SK-N-SH (cell line): ENCODE measurements at regions not wholly inside any gene's neighbourhood (a gene's known extent, or its start where the extent isn't known, plus 50 kb on each side); places are given as distances from the start of the nearest gene placed in this dataset.

Experiments used
- CTCF ChIA-PET: fragments of 300-600, 350-600 bp; formaldehyde crosslinking; extraction: SDS; loops from one replicate; lab custom pipeline; 2021; lab: Yijun Ruan, JAX
- POLR2A ChIA-PET: fragments of 350-600 bp; sonication (Branson Sonifier 250); formaldehyde crosslinking; extraction: SDS; loops from one replicate; lab custom pipeline; 2020; ENCODE audit warnings: antibody characterized with exemption, inconsistent platforms; lab: Yijun Ruan, JAX
- DNase-seq: peaks from one replicate; pipeline ENCODE4 v3.0.0; 2012
- H2AFZ ChIP-seq: fragments of 200-600 bp; sonication (generic); 2 replicates; pipeline ENCODE4 v1.8.1; 2016; ENCODE audit warnings: antibody characterized with exemption, mild to moderate bottlenecking, low read depth
- H3F3A ChIP-seq: fragments of 200-600 bp; sonication (generic); replicated peaks from 2 replicates; pipeline ENCODE3; 2016; ENCODE audit warnings: antibody characterized with exemption, mild to moderate bottlenecking; ENCODE audit not compliant: insufficient read depth
- H3K27ac ChIP-seq, 2 experiments: fragments of 200-500 bp in 1 of 2; fragments of 200-600 bp in 1 of 2; sonication (Bioruptor generic) in 1 of 2; sonication (generic), shearing (Covaris generic) in 1 of 2; 2 replicates each; pipeline versions ENCODE4 v1.5.1 to v1.6.1; 2014 to 2016; ENCODE audit warnings: low read depth in 2 of 2, inconsistent platforms in 1 of 2, low read length in 1 of 2, mild to moderate bottlenecking in 1 of 2, mixed read lengths in 1 of 2
- H3K27me3 ChIP-seq: fragments of 200-600 bp; sonication (generic), shearing (Covaris generic); 2 replicates; pipeline ENCODE4 v1.6.1; 2016; ENCODE audit warnings: mixed run types; ENCODE audit not compliant: insufficient read depth
- H3K36me3 ChIP-seq, 2 experiments: fragments of 200-500 bp in 1 of 2; fragments of 200-600 bp in 1 of 2; sonication (Bioruptor generic) in 1 of 2; sonication (generic) in 1 of 2; replicated peaks in 1 of 2; 2 replicates each; pipeline versions ENCODE3 to v1.5.1; 2014 to 2016; ENCODE audit warnings: low read length in 1 of 2, mild to moderate bottlenecking in 1 of 2; ENCODE audit not compliant: insufficient read depth in 2 of 2, control insufficient read depth in 1 of 2
- H3K4me1 ChIP-seq, 2 experiments: fragments of 200-500 bp in 1 of 2; fragments of 200-600 bp in 1 of 2; sonication (Bioruptor generic) in 1 of 2; sonication (generic), shearing (Covaris generic) in 1 of 2; 2 replicates each; pipeline versions ENCODE4 v1.5.1 to v1.6.1; 2014 to 2016; ENCODE audit warnings: low read depth in 1 of 2, low read length in 1 of 2, mixed run types in 1 of 2; ENCODE audit not compliant: insufficient read depth in 2 of 2, control insufficient read depth in 1 of 2
- H3K4me2 ChIP-seq: fragments of 200-600 bp; sonication (generic), shearing (Covaris generic); 2 replicates; pipeline ENCODE4 v1.6.1; 2017; ENCODE audit warnings: mixed run types
- H3K4me3 ChIP-seq, 2 experiments: fragments of 200-500 bp in 1 of 2; fragments of 200-600 bp in 1 of 2; sonication (Bioruptor generic) in 1 of 2; sonication (generic), shearing (Covaris generic) in 1 of 2; 2 replicates each; pipeline versions ENCODE4 v1.5.1 to v1.8.1; 2014 to 2016; ENCODE audit warnings: low read depth in 2 of 2, inconsistent platforms in 1 of 2, low read length in 1 of 2, mild to moderate bottlenecking in 1 of 2, mixed read lengths in 1 of 2, moderate library complexity in 1 of 2
- H3K79me2 ChIP-seq: fragments of 200-600 bp; sonication (generic); 2 replicates; pipeline ENCODE4 v1.8.1; 2017; ENCODE audit warnings: mild to moderate bottlenecking; ENCODE audit not compliant: insufficient read depth
- H3K9ac ChIP-seq: fragments of 200-600 bp; sonication (generic); 2 replicates; pipeline ENCODE4 v1.6.1; 2017; ENCODE audit warnings: mixed run types
- H3K9me2 ChIP-seq: fragments of 200-600 bp; sonication (generic); 2 replicates; pipeline ENCODE4 v1.6.1; 2017; ENCODE audit warnings: mixed run types
- H3K9me3 ChIP-seq: fragments of 200-600 bp; sonication (generic); 2 replicates; pipeline ENCODE4 v1.6.1; 2017; ENCODE audit warnings: mixed run types, mild to moderate bottlenecking, moderate library complexity
- H4K20me1 ChIP-seq: fragments of 200-600 bp; sonication (generic); 2 replicates; pipeline ENCODE4 v1.6.1; 2017; ENCODE audit warnings: mild to moderate bottlenecking, mixed run types; ENCODE audit not compliant: insufficient read depth
- CHD2 ChIP-seq: fragments of 150-350 bp; IDR thresholded peaks from 2 replicates; pipeline ENCODE4 v1.6.1; 2018; ENCODE audit warnings: low read length; ENCODE audit not compliant: partially characterized antibody
- ELF1 ChIP-seq: IDR thresholded peaks from 2 replicates; pipeline ENCODE4 v1.4.0; 2012
- EP300 ChIP-seq, 2 experiments: IDR thresholded peaks; 2 replicates each; pipeline versions ENCODE4 v1.4.0 to v1.6.1; 2012; ENCODE audit warnings: borderline replicate concordance in 1 of 2, low read depth in 1 of 2, low read length in 1 of 2
- EZH2phosphoT487 ChIP-seq: fragments of 200-600 bp; sonication (generic); IDR thresholded peaks from 2 replicates; pipeline ENCODE4 v1.6.1; 2017; ENCODE audit warnings: low read depth, mixed run types, mild to moderate bottlenecking, antibody characterized with exemption, moderate library complexity, borderline replicate concordance
- FOXJ3 ChIP-seq: sonication (generic); formaldehyde crosslinking; IDR thresholded peaks from 2 replicates; pipeline ENCODE4 v1.5.1; 2020; ENCODE audit warnings: mild to moderate bottlenecking, missing genetic modification reagents
- GATA2 ChIP-seq: sonication (generic); formaldehyde crosslinking; IDR thresholded peaks from 2 replicates; pipeline ENCODE4 v1.5.0; 2020; ENCODE audit warnings: mild to moderate bottlenecking, missing genetic modification reagents
- JUND ChIP-seq: IDR thresholded peaks from 2 replicates; pipeline ENCODE4 v1.4.0; 2012
- MEF2A ChIP-seq: IDR thresholded peaks from 2 replicates; pipeline ENCODE4 v1.4.0; 2012; ENCODE audit warnings: low read depth, borderline replicate concordance
- NRF1 ChIP-seq: IDR thresholded peaks from 2 replicates; pipeline ENCODE4 v1.6.1; 2012; ENCODE audit warnings: low read depth, mild to moderate bottlenecking, low read length
- POLR2AphosphoS5 ChIP-seq: IDR thresholded peaks from 2 replicates; pipeline ENCODE4 v1.6.1; 2012; ENCODE audit warnings: low read depth, low read length
- RAD21 ChIP-seq: IDR thresholded peaks from 2 replicates; pipeline ENCODE4 v1.6.1; 2012; ENCODE audit warnings: mild to moderate bottlenecking, low read length
- RCOR1 ChIP-seq: fragments of 150-350 bp; IDR thresholded peaks from 2 replicates; pipeline ENCODE4 v1.6.1; 2017; ENCODE audit warnings: antibody characterized with exemption, low read length
- RFX5 ChIP-seq: IDR thresholded peaks from 2 replicates; pipeline ENCODE4 v1.6.1; 2012; ENCODE audit warnings: mild to moderate bottlenecking, improper control_type of control experiment, low read length
- RXRA ChIP-seq: IDR thresholded peaks from 2 replicates; pipeline ENCODE4 v1.4.0; 2012; ENCODE audit warnings: low read depth, mild to moderate bottlenecking, borderline replicate concordance
- SIN3A ChIP-seq: IDR thresholded peaks from 2 replicates; pipeline ENCODE4 v1.6.1; 2012; ENCODE audit warnings: low read depth, mild to moderate bottlenecking, low read length, moderate library complexity, borderline replicate concordance
- TCF12 ChIP-seq: IDR thresholded peaks from 2 replicates; pipeline ENCODE4 v1.4.0; 2012
- TEAD4 ChIP-seq: IDR thresholded peaks from 2 replicates; pipeline ENCODE4 v1.4.0; 2012; ENCODE audit warnings: mild to moderate bottlenecking, borderline replicate concordance; ENCODE audit not compliant: insufficient read depth
- YY1 ChIP-seq: IDR thresholded peaks from 2 replicates; pipeline ENCODE4 v1.4.0; 2012; ENCODE audit warnings: low read depth, mild to moderate bottlenecking
- WGBS: methylation state at CpG from one replicate; pipeline ENCODE4 v1.1.6; 2017; ENCODE audit warnings: low lambda C conversion rate; 5-methylcytosine and 5-hydroxymethylcytosine counted together
- TF ChIP-seq, protein P1 (sequence below): fragments of 200-600 bp; sonication (generic); IDR thresholded peaks from 2 replicates; pipeline ENCODE4 v1.6.1; 2017; ENCODE audit warnings: antibody characterized with exemption, mild to moderate bottlenecking, moderate library complexity
- TF ChIP-seq, protein P2 (sequence below): IDR thresholded peaks from 2 replicates; pipeline ENCODE4; 2012
- TF ChIP-seq, protein P3 (sequence below): fragments of 150-350 bp; IDR thresholded peaks from 2 replicates; pipeline ENCODE4 v1.6.1; 2016; ENCODE audit warnings: mild to moderate bottlenecking, low read depth, low read length
- TF ChIP-seq, protein P4 (sequence below): IDR thresholded peaks from 2 replicates; pipeline ENCODE4 v1.4.0; 2012; ENCODE audit warnings: low read depth, borderline replicate concordance
- TF ChIP-seq, protein P5 (sequence below): IDR thresholded peaks from 2 replicates; pipeline ENCODE4 v1.4.0; 2012; ENCODE audit warnings: low read depth

DNA sequence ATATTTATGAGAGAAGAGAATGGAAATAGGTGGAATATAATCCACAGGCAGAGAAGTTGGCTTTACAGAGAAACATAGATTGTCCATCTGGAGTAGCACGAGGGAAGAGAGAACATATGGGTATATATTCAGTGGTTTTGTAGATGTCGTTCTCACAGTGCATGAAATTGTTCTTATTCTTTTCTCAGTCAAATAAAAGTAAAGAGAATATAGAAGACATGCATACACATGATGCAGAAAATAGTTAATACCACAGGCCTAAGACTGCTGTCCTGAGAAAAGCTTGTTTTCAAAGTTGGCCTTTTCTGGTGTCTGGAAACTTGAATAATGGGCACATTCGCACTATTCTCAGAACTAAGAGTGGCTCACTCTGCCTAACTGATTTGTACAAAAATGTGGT, 378.1 kb downstream of the GABRG1 start:
- H3K9me2 ChIP-seq = no peaks in the 10 kb centered on the region
- WGBS = 3% methylated on average over 3 of the region's 3 CpGs
- TF ChIP-seq RFX5 = no peak
- TF ChIP-seq EZH2phosphoT487 = no peak
- no peak for TF ChIP-seq YY1
- no peak for TF ChIP-seq NRF1
- TF ChIP-seq, protein P1, sequence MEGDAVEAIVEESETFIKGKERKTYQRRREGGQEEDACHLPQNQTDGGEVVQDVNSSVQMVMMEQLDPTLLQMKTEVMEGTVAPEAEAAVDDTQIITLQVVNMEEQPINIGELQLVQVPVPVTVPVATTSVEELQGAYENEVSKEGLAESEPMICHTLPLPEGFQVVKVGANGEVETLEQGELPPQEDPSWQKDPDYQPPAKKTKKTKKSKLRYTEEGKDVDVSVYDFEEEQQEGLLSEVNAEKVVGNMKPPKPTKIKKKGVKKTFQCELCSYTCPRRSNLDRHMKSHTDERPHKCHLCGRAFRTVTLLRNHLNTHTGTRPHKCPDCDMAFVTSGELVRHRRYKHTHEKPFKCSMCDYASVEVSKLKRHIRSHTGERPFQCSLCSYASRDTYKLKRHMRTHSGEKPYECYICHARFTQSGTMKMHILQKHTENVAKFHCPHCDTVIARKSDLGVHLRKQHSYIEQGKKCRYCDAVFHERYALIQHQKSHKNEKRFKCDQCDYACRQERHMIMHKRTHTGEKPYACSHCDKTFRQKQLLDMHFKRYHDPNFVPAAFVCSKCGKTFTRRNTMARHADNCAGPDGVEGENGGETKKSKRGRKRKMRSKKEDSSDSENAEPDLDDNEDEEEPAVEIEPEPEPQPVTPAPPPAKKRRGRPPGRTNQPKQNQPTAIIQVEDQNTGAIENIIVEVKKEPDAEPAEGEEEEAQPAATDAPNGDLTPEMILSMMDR = no peak
- TF ChIP-seq, protein P2, sequence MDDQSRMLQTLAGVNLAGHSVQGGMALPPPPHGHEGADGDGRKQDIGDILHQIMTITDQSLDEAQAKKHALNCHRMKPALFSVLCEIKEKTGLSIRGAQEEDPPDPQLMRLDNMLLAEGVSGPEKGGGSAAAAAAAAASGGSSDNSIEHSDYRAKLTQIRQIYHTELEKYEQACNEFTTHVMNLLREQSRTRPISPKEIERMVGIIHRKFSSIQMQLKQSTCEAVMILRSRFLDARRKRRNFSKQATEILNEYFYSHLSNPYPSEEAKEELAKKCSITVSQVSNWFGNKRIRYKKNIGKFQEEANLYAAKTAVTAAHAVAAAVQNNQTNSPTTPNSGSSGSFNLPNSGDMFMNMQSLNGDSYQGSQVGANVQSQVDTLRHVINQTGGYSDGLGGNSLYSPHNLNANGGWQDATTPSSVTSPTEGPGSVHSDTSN = no peak
- TF ChIP-seq SIN3A = no peak
- no peak for TF ChIP-seq RCOR1
- TF ChIP-seq FOXJ3 (CRISPR knock-in tag) = no peak
- TF ChIP-seq ELF1 = no peak
- TF ChIP-seq, all 33 proteins: peak for 0
- Histone ChIP-seq H3K36me3 (no peaks in the 10 kb centered on the region), H3K79me2 (no peaks in the 10 kb centered on the region), H3K4me2 (no peak overlapping the region), H4K20me1 (no peaks in the 10 kb centered on the region), H3F3A (no peaks in the 10 kb centered on the region), H2AFZ (no peak overlapping the region), H3K4me3 (no peak overlapping the region), H3K9ac (no peak overlapping the region), H3K9me3 (no peaks in the 10 kb centered on the region), H3K4me1 (no peaks in the 10 kb centered on the region), H3K27ac (no peak overlapping the region), H3K27me3 (no peaks in the 10 kb centered on the region)
- DNase-seq = no peak
- ChIA-PET CTCF (no interaction called here), POLR2A (no interaction called here)

DNA sequence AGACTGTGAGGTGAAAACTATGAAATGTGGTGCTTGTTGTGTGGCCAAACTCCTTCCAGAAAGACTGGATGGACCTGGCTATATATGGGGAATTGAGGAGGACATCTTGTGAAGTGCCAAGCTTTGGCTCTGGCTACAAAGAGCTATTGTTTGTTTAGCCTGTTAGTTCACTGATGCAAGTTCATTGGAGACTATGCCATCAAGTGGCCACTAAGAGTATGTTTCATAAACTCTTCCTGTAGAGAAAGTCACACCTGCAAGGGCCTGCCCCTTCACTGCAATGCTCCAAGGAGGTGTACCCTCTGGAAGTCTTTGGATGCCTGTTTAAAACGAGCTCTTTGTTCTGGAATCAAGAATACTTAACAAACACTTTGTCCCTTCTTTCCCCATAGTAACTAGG, 382.0 kb downstream of the GABRG1 start:
- H3K79me2 ChIP-seq = no peaks in the 10 kb centered on the region
- no peaks in the 10 kb centered on the region for H3K9me2 ChIP-seq
- H3K27ac ChIP-seq = no peak overlapping the region
- no peaks in the 10 kb centered on the region for H3K36me3 ChIP-seq
- H4K20me1 ChIP-seq = no peaks in the 10 kb centered on the region
- no peak for DNase-seq
- TF ChIP-seq GATA2 (CRISPR knock-in tag) = no peak
- TF ChIP-seq MEF2A = no peak
- TF ChIP-seq RAD21 = no peak
- TF ChIP-seq POLR2AphosphoS5 = no peak
- no peak for TF ChIP-seq CHD2
- TF ChIP-seq, protein P3, sequence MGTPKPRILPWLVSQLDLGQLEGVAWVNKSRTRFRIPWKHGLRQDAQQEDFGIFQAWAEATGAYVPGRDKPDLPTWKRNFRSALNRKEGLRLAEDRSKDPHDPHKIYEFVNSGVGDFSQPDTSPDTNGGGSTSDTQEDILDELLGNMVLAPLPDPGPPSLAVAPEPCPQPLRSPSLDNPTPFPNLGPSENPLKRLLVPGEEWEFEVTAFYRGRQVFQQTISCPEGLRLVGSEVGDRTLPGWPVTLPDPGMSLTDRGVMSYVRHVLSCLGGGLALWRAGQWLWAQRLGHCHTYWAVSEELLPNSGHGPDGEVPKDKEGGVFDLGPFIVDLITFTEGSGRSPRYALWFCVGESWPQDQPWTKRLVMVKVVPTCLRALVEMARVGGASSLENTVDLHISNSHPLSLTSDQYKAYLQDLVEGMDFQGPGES = no peak
- no peak for TF ChIP-seq FOXJ3 (CRISPR knock-in tag)
- TF ChIP-seq TEAD4 = no peak
- no peak for TF ChIP-seq EZH2phosphoT487
- TF ChIP-seq, protein P4, sequence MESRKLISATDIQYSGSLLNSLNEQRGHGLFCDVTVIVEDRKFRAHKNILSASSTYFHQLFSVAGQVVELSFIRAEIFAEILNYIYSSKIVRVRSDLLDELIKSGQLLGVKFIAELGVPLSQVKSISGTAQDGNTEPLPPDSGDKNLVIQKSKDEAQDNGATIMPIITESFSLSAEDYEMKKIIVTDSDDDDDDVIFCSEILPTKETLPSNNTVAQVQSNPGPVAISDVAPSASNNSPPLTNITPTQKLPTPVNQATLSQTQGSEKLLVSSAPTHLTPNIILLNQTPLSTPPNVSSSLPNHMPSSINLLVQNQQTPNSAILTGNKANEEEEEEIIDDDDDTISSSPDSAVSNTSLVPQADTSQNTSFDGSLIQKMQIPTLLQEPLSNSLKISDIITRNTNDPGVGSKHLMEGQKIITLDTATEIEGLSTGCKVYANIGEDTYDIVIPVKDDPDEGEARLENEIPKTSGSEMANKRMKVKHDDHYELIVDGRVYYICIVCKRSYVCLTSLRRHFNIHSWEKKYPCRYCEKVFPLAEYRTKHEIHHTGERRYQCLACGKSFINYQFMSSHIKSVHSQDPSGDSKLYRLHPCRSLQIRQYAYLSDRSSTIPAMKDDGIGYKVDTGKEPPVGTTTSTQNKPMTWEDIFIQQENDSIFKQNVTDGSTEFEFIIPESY = no peak
- no peak for TF ChIP-seq EP300 (IDR thresholded peaks at IDR 0.05; ENCODE audit: borderline replicate concordance in 1 of 2, low read depth in 1 of 2, low read length in 1 of 2)
- TF ChIP-seq, protein P5, sequence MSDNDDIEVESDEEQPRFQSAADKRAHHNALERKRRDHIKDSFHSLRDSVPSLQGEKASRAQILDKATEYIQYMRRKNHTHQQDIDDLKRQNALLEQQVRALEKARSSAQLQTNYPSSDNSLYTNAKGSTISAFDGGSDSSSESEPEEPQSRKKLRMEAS = no peak
- no peak for TF ChIP-seq TCF12
- TF ChIP-seq RCOR1 = no peak
- TF ChIP-seq JUND = no peak
- no peak for TF ChIP-seq RXRA
- TF ChIP-seq, all 33 proteins: peak for 0
- H3K27me3 ChIP-seq = no peaks in the 10 kb centered on the region
- no peak overlapping the region for H3K4me2 ChIP-seq
- no peak overlapping the region for H3K9ac ChIP-seq
- CTCF ChIA-PET = interaction anchor here (0.5 to 1.2 kb wide), 2 partner anchors 365 to 811 kb away, joined by 4 read pairs; no protein-coding TSS in a partner anchor
- H2AFZ ChIP-seq = no peak overlapping the region
- peaks cover 4% of the 10 kb centered on the region; the same call in 1 of the 2 replicates for H3K9me3 ChIP-seq
- POLR2A ChIA-PET = no interaction called here
- no peak overlapping the region for H3K4me3 ChIP-seq
- 0% methylated on average over 1 of the region's 1 CpG for WGBS
- no peaks in the 10 kb centered on the region for H3F3A ChIP-seq
- H3K4me1 ChIP-seq = no peaks in the 10 kb centered on the region
